ENCODE measurements at regions not wholly inside any gene's neighbourhood (a gene's known extent, or its start where the extent isn't known, plus 50 kb on each side); places are given as distances from the start of the nearest gene placed in this dataset.
"Not testable (repeated sequence)": the region's sequence is repeated elsewhere in the genome, so short reads cannot be mapped to it uniquely, and the experiment has no call there.

GRCh38 chr7:63691408-63691807, 307.2 kb upstream of the ZNF722 start:
- not testable (repeated sequence) for TF ChIP-seq CTCF (IDR thresholded peaks at IDR 0.05; ENCODE audit: poor library complexity); EZH2 (IDR thresholded peaks at IDR 0.05; ENCODE audit: borderline replicate concordance); EZH2phosphoT487 (IDR thresholded peaks at IDR 0.05; ENCODE audit: low read depth, severe bottlenecking, unreplicated experiment)
